Liver (tissue), 8 donors: ENCODE measurements at regions not wholly inside any gene's neighbourhood (a gene's known extent, or its start where the extent isn't known, plus 50 kb on each side); places are given as distances from the start of the nearest gene placed in this dataset.

Source experiments
- DNase-seq: peaks from one replicate; pipeline ENCODE4 v3.0.0-alpha.2; 2017; ENCODE audit warnings: low spot score
- H3K27ac ChIP-seq, 2 donors: one replicate each; pipeline ENCODE4 v1.7.0; 2013; ENCODE audit warnings: inconsistent platforms in 2 of 2, low read length in 2 of 2, control low read depth in 1 of 2, low read depth in 1 of 2, mild to moderate bottlenecking in 1 of 2
- H3K27me3 ChIP-seq, 4 donors: one replicate each; pipeline versions ENCODE4 v1.6.1 to v1.7.0; 2013; ENCODE audit warnings: low read length in 3 of 4, inconsistent platforms in 1 of 4, mild to moderate bottlenecking in 1 of 4, moderate library complexity in 1 of 4; ENCODE audit not compliant: control insufficient read depth in 4 of 4, insufficient read depth in 4 of 4
- H3K36me3 ChIP-seq, 4 donors: one replicate each; pipeline versions ENCODE4 v1.6.1 to v1.7.0; 2013; ENCODE audit warnings: low read length in 3 of 4, mild to moderate bottlenecking in 3 of 4, low read depth in 1 of 4, moderate library complexity in 1 of 4; ENCODE audit not compliant: control insufficient read depth in 4 of 4, insufficient read depth in 3 of 4
- H3K4me1 ChIP-seq, 4 donors: one replicate each; pipeline versions ENCODE4 v1.6.1 to v1.7.0; 2013; ENCODE audit warnings: low read length in 3 of 4, mild to moderate bottlenecking in 3 of 4, moderate library complexity in 1 of 4; ENCODE audit not compliant: control insufficient read depth in 4 of 4, insufficient read depth in 4 of 4
- H3K4me3 ChIP-seq, 3 donors: one replicate each; pipeline versions ENCODE4 v1.6.1 to v1.7.0; 2013; ENCODE audit warnings: low read length in 3 of 3, control low read depth in 1 of 3, low read depth in 1 of 3, mild to moderate bottlenecking in 1 of 3
- H3K9ac ChIP-seq, 2 donors: one replicate each; pipeline ENCODE4 v1.7.0; 2013; ENCODE audit warnings: low read length in 2 of 2, mild to moderate bottlenecking in 2 of 2, moderate library complexity in 2 of 2, control low read depth in 1 of 2, low read depth in 1 of 2
- H3K9me3 ChIP-seq, 4 donors: one replicate each; pipeline versions ENCODE4 v1.6.1 to v1.7.0; 2013; ENCODE audit warnings: low read length in 3 of 4; ENCODE audit not compliant: control insufficient read depth in 4 of 4
- ATF3 ChIP-seq: IDR thresholded peaks from 2 replicates; pipeline ENCODE4 v1.6.1; 2016; ENCODE audit warnings: antibody characterized with exemption
- CTCF ChIP-seq: fragments of 150-350 bp; IDR thresholded peaks from 2 replicates; pipeline ENCODE4 v1.5.1; 2017; ENCODE audit warnings: improper control_type of control experiment, low read depth, low read length; ENCODE audit not compliant: missing input control
- FOXA1 ChIP-seq: IDR thresholded peaks from 2 replicates; pipeline ENCODE4 v1.6.1; 2016; ENCODE audit warnings: antibody characterized with exemption
- FOXA2 ChIP-seq: IDR thresholded peaks from 2 replicates; pipeline ENCODE4 v1.6.1; 2016; ENCODE audit warnings: antibody characterized with exemption
- GABPA ChIP-seq, 2 donors: IDR thresholded peaks in 1 of 2; conservative IDR thresholded peaks in 1 of 2; 2 replicates each; pipeline ENCODE4 v1.6.1; 2016; ENCODE audit warnings: antibody characterized with exemption in 2 of 2, mild to moderate bottlenecking in 1 of 2, moderate library complexity in 1 of 2
- HNF4G ChIP-seq: IDR thresholded peaks from 2 replicates; pipeline ENCODE4 v1.6.1; 2016; ENCODE audit warnings: antibody characterized with exemption
- JUND ChIP-seq, 2 donors: IDR thresholded peaks; 2 replicates each; pipeline ENCODE4 v1.6.1; 2016; ENCODE audit warnings: antibody characterized with exemption in 2 of 2
- MAX ChIP-seq: IDR thresholded peaks from 2 replicates; pipeline ENCODE4 v1.6.1; 2016; ENCODE audit warnings: antibody characterized with exemption
- NR2F2 ChIP-seq: IDR thresholded peaks from 2 replicates; pipeline ENCODE4 v1.6.1; 2016; ENCODE audit warnings: antibody characterized with exemption
- RAD21 ChIP-seq, 2 donors: IDR thresholded peaks; 2 replicates each; pipeline ENCODE4 v1.6.1; 2016; ENCODE audit warnings: antibody characterized with exemption in 2 of 2, mild to moderate bottlenecking in 2 of 2
- REST ChIP-seq: IDR thresholded peaks from 2 replicates; pipeline ENCODE4 v1.6.1; 2016; ENCODE audit warnings: antibody characterized with exemption, mild to moderate bottlenecking
- SP1 ChIP-seq: IDR thresholded peaks from 2 replicates; pipeline ENCODE4 v1.6.1; 2018; ENCODE audit warnings: antibody characterized with exemption, mild to moderate bottlenecking
- TAF1 ChIP-seq: conservative IDR thresholded peaks from 2 replicates; pipeline ENCODE4 v1.6.1; 2016; ENCODE audit warnings: antibody characterized with exemption, mild to moderate bottlenecking
- YY1 ChIP-seq: IDR thresholded peaks from 2 replicates; pipeline ENCODE4 v1.6.1; 2016; ENCODE audit warnings: antibody characterized with exemption, mild to moderate bottlenecking
- ZBTB33 ChIP-seq: IDR thresholded peaks from 2 replicates; pipeline ENCODE4 v1.6.1; 2016; ENCODE audit warnings: antibody characterized with exemption
- WGBS: extraction: QIAGEN DNeasy Blood & Tissue Kit; methylation state at CpG from one replicate; pipeline ENCODE4 v1.1.7; 2013; 5-methylcytosine and 5-hydroxymethylcytosine counted together
- donor health status: healthy.
- donor health status: healthy.
- donor health status: healthy.
- donor health status: healthy.
- donor health status: healthy.

- Histone ChIP-seq H3K4me1 (no peaks in the 10 kb centered on the region), H3K27ac (no peak overlapping the region), H3K4me3 (no peak overlapping the region), H3K27me3 (no peaks in the 10 kb centered on the region), H3K9ac (no peak overlapping the region), H3K36me3 (no peaks in the 10 kb centered on the region), H3K9me3 (no peaks in the 10 kb centered on the region)
- TF ChIP-seq YY1 (no peak), MAX (no peak), ATF3 (no peak), CTCF (no peak), TAF1 (no peak), HNF4G (no peak), ZBTB33 (no peak), FOXA1 (no peak), REST (no peak), JUND (IDR thresholded peaks at IDR 0.05) (no peak), SP1 (no peak), FOXA2 (no peak)
- 84% methylated on average over 2 of the region's 2 CpGs for WGBS
- DNase-seq: no peak
These were observed 675.9 kb downstream of the UQCRFS1 start for GRCh38 chr19:28537079-28537478.

- DNase-seq: no peak
- H3K27ac ChIP-seq: no peak overlapping the region
- TF ChIP-seq ZBTB33: no peak
- TF ChIP-seq GABPA (IDR thresholded peaks at IDR 0.05 in 1 of 2, conservative IDR thresholded peaks at IDR 0.05 in 1 of 2): no peak
- TF ChIP-seq RAD21 (IDR thresholded peaks at IDR 0.05): no peak
- TF ChIP-seq SP1: no peak
- no peak for TF ChIP-seq NR2F2
- TF ChIP-seq FOXA1: no peak
- TF ChIP-seq ATF3: no peak
- TF ChIP-seq REST: no peak
- TF ChIP-seq MAX: no peak
- no peak for TF ChIP-seq FOXA2
- H3K36me3 ChIP-seq: no peaks in the 10 kb centered on the region
- 45% methylated on average over 1 of the region's 1 CpG for WGBS
- no peak overlapping the region for H3K9ac ChIP-seq
- H3K4me3 ChIP-seq: no peak overlapping the region
- no peaks in the 10 kb centered on the region for H3K4me1 ChIP-seq
- H3K9me3 ChIP-seq: no peaks in the 10 kb centered on the region
- no peaks in the 10 kb centered on the region for H3K27me3 ChIP-seq
These were observed 677.6 kb downstream of the UQCRFS1 start for GRCh38 chr19:28535352-28535775.
